ENCODE measurements at regions not wholly inside any gene's neighbourhood (a gene's known extent, or its start where the extent isn't known, plus 50 kb on each side); places are given as distances from the start of the nearest gene placed in this dataset.

GRCh38 chr3:156620901-156621300 is 53.5 kb upstream of the TIPARP start:
- DNase-seq = no peak

DNA sequence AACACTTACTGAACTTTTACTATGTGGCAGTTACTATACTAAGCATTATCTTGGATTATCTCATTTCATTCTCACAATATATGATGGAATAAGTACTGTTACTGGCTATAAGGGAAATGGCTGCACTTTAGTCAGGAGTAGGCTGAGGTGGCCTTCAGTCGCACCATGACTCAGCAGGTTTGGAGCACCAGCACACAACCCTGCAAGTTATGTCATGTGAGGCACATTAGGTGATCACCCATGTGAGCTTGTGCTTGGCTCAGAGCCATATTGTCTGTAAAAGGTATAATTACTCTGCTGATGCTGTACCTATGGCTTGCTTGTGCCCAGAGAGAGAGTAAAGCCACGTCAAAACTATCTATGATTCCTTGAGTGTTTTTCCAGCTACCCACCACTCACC is 54.1 kb upstream of the TIPARP start:
- DNase-seq = no peak

DNA sequence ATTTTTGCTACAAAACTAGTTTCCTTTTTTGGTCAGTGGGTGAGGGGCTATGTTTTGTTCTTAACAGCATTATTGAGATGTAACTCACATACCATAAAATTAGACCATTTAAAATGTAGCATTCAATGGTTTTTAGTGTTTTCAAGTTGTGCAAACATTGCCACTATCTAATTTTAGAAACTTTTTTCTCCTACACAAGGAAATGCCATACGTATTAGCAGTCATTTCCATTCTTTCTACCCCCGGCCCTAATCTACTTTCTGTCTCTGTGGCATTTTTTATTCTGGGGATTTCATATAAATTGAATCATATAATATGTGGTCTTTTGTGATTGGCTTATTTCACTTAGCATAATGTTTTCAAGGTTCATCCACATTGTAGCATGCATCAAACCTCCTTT is 55.0 kb upstream of the TIPARP start:
- DNase-seq = no peak

DNA sequence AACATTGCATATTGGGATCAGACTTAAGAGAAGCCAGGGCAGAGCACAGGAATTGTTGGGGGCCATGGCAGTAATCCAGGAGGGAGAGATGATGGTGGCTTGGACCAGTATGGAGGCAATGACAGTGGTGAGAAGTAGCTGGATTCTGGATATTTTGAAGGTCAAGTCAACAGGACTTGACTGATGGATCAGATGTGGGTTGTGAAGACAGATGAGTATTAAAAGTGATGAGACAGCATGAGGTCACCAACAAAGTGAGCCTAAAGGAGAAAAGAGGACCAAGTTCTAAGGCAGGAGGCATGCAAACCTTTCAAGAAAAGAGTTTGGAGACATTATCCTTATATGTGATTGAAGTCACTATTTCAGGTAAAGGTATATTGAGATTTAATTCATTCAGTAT is 56.6 kb upstream of the TIPARP start:
- no peak for DNase-seq

- DNase-seq = no peak
These were observed 57.2 kb upstream of the TIPARP start for GRCh38 chr3:156617145-156617544.

- DNase-seq = no peak
These were observed 58.7 kb upstream of the TIPARP start for GRCh38 chr3:156615592-156616173.

- no peak for DNase-seq
These were observed 59.5 kb upstream of the TIPARP start for GRCh38 chr3:156614642-156615511.

DNA sequence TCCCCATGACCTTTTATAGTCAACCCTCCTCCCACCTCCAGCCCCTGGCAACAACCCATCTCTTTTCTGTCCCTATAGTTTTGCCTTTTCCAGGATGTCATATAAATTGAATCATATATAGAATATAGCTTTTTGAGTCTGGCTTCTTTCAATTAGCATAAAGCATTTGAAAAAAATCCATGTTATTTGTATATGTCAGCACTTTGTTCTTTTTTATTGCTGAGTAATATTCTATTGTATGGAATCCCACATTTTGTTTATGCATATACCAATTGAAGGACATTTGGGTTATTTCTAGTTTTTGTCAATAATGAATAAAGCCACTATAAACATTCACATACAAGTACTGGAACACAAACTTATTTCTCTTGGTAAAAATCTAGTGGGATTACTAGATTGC is 58.0 kb upstream of the SSR3 start:
- DNase-seq = no peak

GRCh38 chr3:156611870-156612494 is 57.1 kb upstream of the SSR3 start:
- no peak for DNase-seq

GRCh38 chr3:156610154-156610553 is 55.2 kb upstream of the SSR3 start:
- no peak for DNase-seq

DNA sequence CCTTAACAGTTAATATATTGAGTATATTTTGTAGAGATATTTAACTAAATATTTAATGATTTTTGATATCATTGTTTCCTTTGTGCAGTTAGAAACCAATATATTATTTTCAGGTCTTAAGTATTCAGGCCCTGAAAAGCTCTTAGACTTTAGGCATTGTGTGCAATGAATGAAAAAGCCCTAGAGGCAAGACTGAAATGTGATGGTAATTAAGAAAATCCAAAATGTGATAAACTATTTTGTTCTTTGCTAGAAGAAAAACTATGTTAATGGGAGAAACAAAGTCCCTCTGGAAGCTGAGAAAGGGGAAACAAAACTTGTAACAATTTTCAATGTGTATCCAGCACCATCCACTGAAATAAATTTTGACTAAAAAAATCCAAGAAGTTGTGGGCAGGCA is 54.6 kb upstream of the SSR3 start:
- DNase-seq = no peak

DNA sequence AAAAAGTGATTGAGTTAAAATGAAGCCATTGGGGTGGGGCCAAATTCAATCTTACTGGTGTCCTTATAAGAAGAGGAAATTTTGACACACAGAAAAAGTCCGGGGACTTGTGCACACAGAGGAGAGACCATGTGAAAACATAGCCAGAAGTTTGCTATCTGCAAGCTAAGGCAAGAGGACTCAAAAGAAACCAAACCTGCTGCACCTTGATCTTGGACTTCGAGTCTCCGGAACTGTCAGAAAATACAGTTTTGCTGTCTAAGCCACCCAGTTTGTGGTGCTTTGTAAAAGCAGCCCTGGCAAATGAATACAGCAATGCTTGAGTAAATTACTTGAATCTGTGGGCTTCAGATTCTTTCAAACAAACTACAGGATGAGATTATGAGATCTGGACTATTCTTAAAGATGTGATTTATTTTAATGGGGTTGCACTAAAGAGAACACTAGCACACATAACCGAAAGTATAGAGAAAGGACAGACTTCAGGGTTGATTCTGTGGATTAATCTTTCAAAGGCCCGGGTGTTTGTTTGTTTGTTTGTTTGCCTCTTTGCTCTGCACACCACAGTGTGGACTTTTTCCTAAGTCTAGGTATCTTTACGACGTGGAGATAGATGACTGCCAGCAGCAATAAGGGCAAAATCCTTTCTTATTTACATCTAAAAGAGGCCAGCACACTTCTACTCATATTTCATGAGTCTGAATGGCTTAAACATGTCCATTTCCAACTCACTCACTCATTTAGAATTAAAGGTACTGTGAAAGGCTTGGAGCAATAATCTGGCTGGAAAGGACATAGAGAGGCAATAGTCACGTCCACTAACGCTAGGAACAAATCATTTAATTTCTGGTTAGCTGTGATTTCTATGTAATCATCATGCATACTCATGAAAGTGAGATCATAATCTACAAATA is 53.9 kb upstream of the SSR3 start:
- no peak for DNase-seq

GRCh38 chr3:156606729-156607128 is 51.8 kb upstream of the SSR3 start:
- DNase-seq = no peak

DNA sequence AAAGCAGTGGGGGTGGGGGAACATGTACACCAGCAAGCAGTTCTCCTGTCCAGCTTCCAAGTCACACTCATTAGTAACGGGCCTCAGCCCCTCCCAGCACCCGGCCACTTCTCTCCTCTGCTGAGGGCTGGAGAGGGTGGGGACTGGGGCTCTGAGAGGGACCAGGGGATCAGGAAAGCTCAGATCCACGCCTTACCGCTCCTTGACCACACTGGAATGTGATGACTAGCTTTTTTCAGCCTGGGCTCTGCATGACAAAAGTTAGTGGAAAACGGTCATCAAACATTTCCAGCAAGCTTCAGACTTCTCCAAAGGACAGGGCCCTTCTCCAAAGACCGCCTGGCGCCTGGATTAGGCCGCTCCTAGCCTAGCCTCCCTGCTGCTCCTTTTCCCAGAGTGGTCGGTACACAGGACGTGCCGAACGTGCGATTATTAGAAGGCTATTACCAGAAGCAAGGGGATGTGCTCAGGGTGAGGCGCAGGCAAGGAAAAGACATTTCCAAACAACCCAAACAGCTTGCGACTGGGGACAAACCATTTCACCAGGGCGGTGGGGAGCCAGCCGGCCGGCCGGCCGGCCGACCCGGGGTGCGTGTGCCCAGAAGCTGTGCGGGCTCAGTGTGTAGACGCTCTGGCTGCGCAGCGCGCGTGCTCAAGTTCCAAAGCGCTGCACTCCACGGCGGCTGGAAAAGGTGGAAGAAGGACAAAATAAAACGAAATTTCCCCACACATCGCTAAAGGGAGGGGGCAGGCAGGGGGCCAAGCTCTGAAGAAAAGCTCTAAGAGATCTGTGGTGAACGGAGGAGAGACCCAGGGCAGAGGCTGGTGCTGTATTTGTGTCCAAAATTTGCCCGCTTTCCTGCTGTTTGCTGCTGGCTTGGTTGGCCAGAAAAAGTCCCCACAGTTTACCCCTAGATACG is 51.0 kb upstream of the SSR3 start:
- peak in 1 of 2 donors; percentile 4 for DNase-seq

- no peak for DNase-seq
These were observed 49.8 kb upstream of the SSR3 start for GRCh38 chr3:156604642-156605144.

All from stimulated activated CD4-positive, alpha-beta T cell treated with anti-CD3 and anti-CD28 coated beads, Interleukin-2, amount 100 ng/mL, for 24 hours (primary cell).